Neural progenitor cell (in vitro differentiated cells): ENCODE measurements at regions not wholly inside any gene's neighbourhood (a gene's known extent, or its start where the extent isn't known, plus 50 kb on each side); places are given as distances from the start of the nearest gene placed in this dataset.

Experiments used
- DNase-seq: peaks from one replicate; pipeline ENCODE4 v3.0.0-alpha.2; 2016; ENCODE audit warnings: low spot score
- H2AFZ ChIP-seq: fragments of 200-600 bp; sonication (generic); replicated peaks from 2 replicates; pipeline ENCODE4 v1.6.1; 2016; ENCODE audit warnings: antibody characterized with exemption
- H3F3A ChIP-seq: fragments of 200-600 bp; sonication (generic); 2 replicates; pipeline ENCODE4 v1.6.1; 2016; ENCODE audit warnings: antibody characterized with exemption, low read depth
- H3K27ac ChIP-seq: fragments of 200-600 bp; sonication (generic); 2 replicates; pipeline ENCODE4 v1.5.1; 2016; ENCODE audit warnings: mild to moderate bottlenecking
- H3K27me3 ChIP-seq: fragments of 200-600 bp; sonication (generic); 2 replicates; pipeline ENCODE4 v1.6.1; 2016; ENCODE audit warnings: mild to moderate bottlenecking, moderate library complexity
- H3K36me3 ChIP-seq: fragments of 200-600 bp; sonication (generic); 2 replicates; pipeline ENCODE4 v1.5.1; 2016
- H3K4me1 ChIP-seq: fragments of 200-600 bp; sonication (generic); 2 replicates; pipeline ENCODE4 v1.6.1; 2016; ENCODE audit warnings: mixed run types
- H3K4me2 ChIP-seq: fragments of 200-600 bp; sonication (generic); 2 replicates; pipeline ENCODE4 v1.6.1; 2016
- H3K4me3 ChIP-seq: fragments of 200-600 bp; sonication (generic); 2 replicates; pipeline ENCODE4 v1.5.1; 2016
- H3K79me2 ChIP-seq: fragments of 200-600 bp; sonication (generic); 2 replicates; pipeline ENCODE4 v1.6.1; 2016; ENCODE audit warnings: low read depth
- H3K9ac ChIP-seq: fragments of 200-600 bp; sonication (generic); 2 replicates; pipeline ENCODE4 v1.6.1; 2016
- H3K9me3 ChIP-seq: fragments of 200-600 bp; sonication (generic); 2 replicates; pipeline ENCODE4 v1.5.1; 2016; ENCODE audit warnings: low read depth
- H4K20me1 ChIP-seq: fragments of 200-600 bp; sonication (generic); 2 replicates; pipeline ENCODE4 v1.6.1; 2016; ENCODE audit warnings: low read depth
- H3K27ac Mint-ChIP-seq: 3 replicates; pipeline ENCODE4 v1.8.0; 2021; ENCODE audit warnings: mixed read lengths
- H3K27me3 Mint-ChIP-seq: 2 replicates; pipeline ENCODE4 v1.8.0; 2022; ENCODE audit warnings: low read depth, mild to moderate bottlenecking, inconsistent platforms, moderate library complexity, mixed read lengths; ENCODE audit not compliant: insufficient read depth
- H3K36me3 Mint-ChIP-seq: 3 replicates; pipeline ENCODE4 v1.8.0; 2021; ENCODE audit warnings: mixed read lengths
- H3K4me1 Mint-ChIP-seq: 3 replicates; pipeline ENCODE4 v1.8.0; 2021; ENCODE audit warnings: mixed read lengths
- H3K4me3 Mint-ChIP-seq: 3 replicates; pipeline ENCODE4 v1.8.0; 2021; ENCODE audit warnings: mild to moderate bottlenecking, moderate library complexity, mixed read lengths
- H3K9me3 Mint-ChIP-seq: 3 replicates; pipeline ENCODE4 v1.8.0; 2020; ENCODE audit warnings: mixed read lengths
- CTCF ChIP-seq: fragments of 200-600 bp; sonication (generic); IDR thresholded peaks from 2 replicates; pipeline ENCODE4 v1.5.1; 2017; ENCODE audit warnings: antibody characterized with exemption, mild to moderate bottlenecking
- EZH2 ChIP-seq: fragments of 200-600 bp; sonication (generic); IDR thresholded peaks from 2 replicates; pipeline ENCODE4 v1.6.1; 2017; ENCODE audit warnings: antibody characterized with exemption, mild to moderate bottlenecking, moderate library complexity
- EZH2phosphoT487 ChIP-seq: fragments of 200-600 bp; sonication (generic); IDR thresholded peaks from 2 replicates; pipeline ENCODE4 v1.6.1; 2017; ENCODE audit warnings: antibody characterized with exemption

GRCh38 chr3:165343185-165343584 is 147.0 kb upstream of the SLITRK3 start:
- H2AFZ ChIP-seq, result no peak overlapping the region
- H3K27ac Mint-ChIP-seq, result no peak overlapping the region

GRCh38 chr3:165339753-165340152 is 143.6 kb upstream of the SLITRK3 start:
- Mint-ChIP-seq H3K4me1 (no peaks in the 10 kb centered on the region), H3K27ac (no peak overlapping the region)

More at GRCh38 chr3:165343185-165343584, 147.0 kb upstream of the SLITRK3 start:
- no peaks in the 10 kb centered on the region for H3K9me3 Mint-ChIP-seq
- H3K27me3 Mint-ChIP-seq, result peaks cover 3% of the 10 kb centered on the region
- Histone ChIP-seq H3K9me3 (no peaks in the 10 kb centered on the region), H3K27ac (no peak overlapping the region), H3K27me3 (no peaks in the 10 kb centered on the region), H3K36me3 (no peaks in the 10 kb centered on the region), H3K4me3 (no peak overlapping the region), H3F3A (no peaks in the 10 kb centered on the region), H3K4me1 (no peaks in the 10 kb centered on the region), H3K79me2 (no peaks in the 10 kb centered on the region), H4K20me1 (no peaks in the 10 kb centered on the region), H3K9ac (no peak overlapping the region), H3K4me2 (no peak overlapping the region)
- TF ChIP-seq CTCF (no peak), EZH2phosphoT487 (no peak), EZH2 (no peak)
- H3K36me3 Mint-ChIP-seq, result no peaks in the 10 kb centered on the region
- H3K4me1 Mint-ChIP-seq, result no peaks in the 10 kb centered on the region
- H3K4me3 Mint-ChIP-seq, result no peak overlapping the region
- DNase-seq, result no peak

DNA sequence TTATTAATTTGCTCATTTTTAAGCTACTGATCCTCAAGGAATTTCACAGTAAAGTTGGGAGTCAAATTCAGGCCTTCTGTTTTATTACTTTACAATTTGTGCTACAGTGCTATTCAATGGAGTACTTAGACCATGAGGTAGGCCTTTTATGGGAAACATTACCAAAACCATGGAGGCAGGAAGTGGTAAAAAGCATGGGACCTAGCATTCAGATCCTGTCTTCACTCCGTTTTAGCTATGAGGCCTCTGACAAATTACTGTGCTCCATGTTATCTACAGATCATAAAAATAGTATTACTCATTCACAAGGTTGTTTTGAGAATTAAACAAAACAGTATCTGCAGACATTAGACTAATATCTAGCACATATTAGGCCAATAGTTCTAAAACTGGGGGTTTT is 140.6 kb upstream of the SLITRK3 start:
- Histone ChIP-seq H3K4me2 (no peak overlapping the region), H3K9ac (no peak overlapping the region), H4K20me1 (no peaks in the 10 kb centered on the region), H2AFZ (no peak overlapping the region), H3K4me3 (no peak overlapping the region), H3K79me2 (no peaks in the 10 kb centered on the region), H3K27ac (no peak overlapping the region), H3K27me3 (no peaks in the 10 kb centered on the region), H3K36me3 (no peaks in the 10 kb centered on the region), H3K4me1 (no peaks in the 10 kb centered on the region), H3K9me3 (no peaks in the 10 kb centered on the region), H3F3A (no peaks in the 10 kb centered on the region)
- H3K36me3 Mint-ChIP-seq, result no peaks in the 10 kb centered on the region
- H3K4me3 Mint-ChIP-seq, result no peak overlapping the region
- TF ChIP-seq EZH2 (no peak), EZH2phosphoT487 (no peak), CTCF (no peak)
- no peak for DNase-seq
- H3K4me1 Mint-ChIP-seq, result no peaks in the 10 kb centered on the region
- no peaks in the 10 kb centered on the region for H3K27me3 Mint-ChIP-seq
- no peaks in the 10 kb centered on the region for H3K9me3 Mint-ChIP-seq
- no peak overlapping the region for H3K27ac Mint-ChIP-seq

More at GRCh38 chr3:165339753-165340152, 143.6 kb upstream of the SLITRK3 start:
- H3K36me3 Mint-ChIP-seq, result no peaks in the 10 kb centered on the region
- Histone ChIP-seq H3K27ac (no peak overlapping the region), H3F3A (no peaks in the 10 kb centered on the region), H3K79me2 (no peaks in the 10 kb centered on the region), H3K4me1 (no peaks in the 10 kb centered on the region), H4K20me1 (no peaks in the 10 kb centered on the region), H3K27me3 (no peaks in the 10 kb centered on the region), H2AFZ (no peak overlapping the region), H3K9ac (no peak overlapping the region), H3K4me3 (no peak overlapping the region), H3K9me3 (no peaks in the 10 kb centered on the region), H3K4me2 (no peak overlapping the region), H3K36me3 (no peaks in the 10 kb centered on the region)
- H3K4me3 Mint-ChIP-seq, result no peak overlapping the region
- TF ChIP-seq EZH2, result no peak
- TF ChIP-seq EZH2phosphoT487, result no peak
- peak; percentile 51 for TF ChIP-seq CTCF
- DNase-seq, result peak; percentile 8
- H3K27me3 Mint-ChIP-seq, result peaks cover 3% of the 10 kb centered on the region
- H3K9me3 Mint-ChIP-seq, result no peaks in the 10 kb centered on the region
